ENCODE measurements at regions not wholly inside any gene's neighbourhood (a gene's known extent, or its start where the extent isn't known, plus 50 kb on each side); places are given as distances from the start of the nearest gene placed in this dataset.

GRCh38 chr2:107693604-107694003 lies 133.1 kb upstream of the RGPD4 start:
- TF ChIP-seq CTCF (conservative IDR thresholded peaks at IDR 0.05; ENCODE audit: low read length), result no peak
- TF ChIP-seq EZH2phosphoT487 (IDR thresholded peaks at IDR 0.05; ENCODE audit: borderline replicate concordance, low read depth, low read length), result no peak
